Calu3 (cell line): ENCODE measurements at regions not wholly inside any gene's neighbourhood (a gene's known extent, or its start where the extent isn't known, plus 50 kb on each side); places are given as distances from the start of the nearest gene placed in this dataset.

Source experiments
- BruUV-seq: library from RNA; stranded (reverse); fragments of 400-500 nt; replicated peaks from 2 replicates; lab custom pipeline; 2021; lab: Mats Ljungman, UMichigan
- CTCF ChIA-PET: fragments of 300-600 bp; sonication (Branson Sonifier 250); formaldehyde crosslinking; loops from one replicate; lab custom pipeline; 2022; ENCODE audit warnings: antibody characterized with exemption; lab: Charles Lee
- DNase-seq: peaks from one replicate; pipeline ENCODE4 v3.0.0; 2022
- H3K27ac Mint-ChIP-seq: one replicate; pipeline ENCODE4 v1.8.0; 2022; ENCODE audit warnings: mixed read lengths; ENCODE audit not compliant: unreplicated experiment
- H3K27me3 Mint-ChIP-seq: one replicate; pipeline ENCODE4 v1.8.0; 2022; ENCODE audit warnings: mixed read lengths; ENCODE audit not compliant: unreplicated experiment
- H3K36me3 Mint-ChIP-seq: one replicate; pipeline ENCODE4 v1.8.0; 2022; ENCODE audit warnings: mild to moderate bottlenecking, moderate library complexity, mixed read lengths; ENCODE audit not compliant: insufficient read depth, unreplicated experiment
- H3K4me1 Mint-ChIP-seq: one replicate; pipeline ENCODE4 v1.8.0; 2022; ENCODE audit warnings: mild to moderate bottlenecking, low read depth, mixed read lengths; ENCODE audit not compliant: unreplicated experiment
- H3K4me3 Mint-ChIP-seq: one replicate; pipeline ENCODE4 v1.8.0; 2022; ENCODE audit warnings: mild to moderate bottlenecking, low read depth, moderate library complexity, mixed read lengths; ENCODE audit not compliant: unreplicated experiment
- H3K9me3 Mint-ChIP-seq: one replicate; pipeline ENCODE4 v1.8.0; 2022; ENCODE audit warnings: low read depth, mixed read lengths; ENCODE audit not compliant: unreplicated experiment
- intact Hi-C: fragments of 100-400 bp; cut with micrococcal nuclease; formaldehyde crosslinking; loops from one replicate; pipeline ENCODE4 v1.10.0; 2022; ENCODE audit not compliant: unreplicated experiment
- TF ChIP-seq, protein P1 (sequence below): fragments of 200-600 bp; IDR thresholded peaks from one replicate; pipeline ENCODE4 v1.8.0; 2022; ENCODE audit warnings: antibody characterized with exemption; ENCODE audit not compliant: unreplicated experiment

DNA sequence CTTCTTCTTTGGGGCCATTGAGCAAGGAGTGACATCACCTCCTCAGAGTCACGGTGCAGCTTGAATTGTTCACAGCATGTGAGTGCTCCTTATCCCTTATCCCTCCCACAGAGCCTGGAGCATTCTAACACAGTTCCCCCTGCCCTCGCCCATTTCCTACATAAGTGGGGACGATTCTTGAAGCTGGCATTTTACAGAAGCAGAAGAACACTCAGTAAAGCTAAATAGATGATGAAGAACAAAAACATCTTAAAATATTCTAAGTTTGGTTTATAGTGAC, 135.8 kb upstream of the APCDD1 start:
- BruUV-seq = no TSS peak
- no peaks in the 10 kb centered on the region for H3K36me3 Mint-ChIP-seq
- TF ChIP-seq, protein P1, sequence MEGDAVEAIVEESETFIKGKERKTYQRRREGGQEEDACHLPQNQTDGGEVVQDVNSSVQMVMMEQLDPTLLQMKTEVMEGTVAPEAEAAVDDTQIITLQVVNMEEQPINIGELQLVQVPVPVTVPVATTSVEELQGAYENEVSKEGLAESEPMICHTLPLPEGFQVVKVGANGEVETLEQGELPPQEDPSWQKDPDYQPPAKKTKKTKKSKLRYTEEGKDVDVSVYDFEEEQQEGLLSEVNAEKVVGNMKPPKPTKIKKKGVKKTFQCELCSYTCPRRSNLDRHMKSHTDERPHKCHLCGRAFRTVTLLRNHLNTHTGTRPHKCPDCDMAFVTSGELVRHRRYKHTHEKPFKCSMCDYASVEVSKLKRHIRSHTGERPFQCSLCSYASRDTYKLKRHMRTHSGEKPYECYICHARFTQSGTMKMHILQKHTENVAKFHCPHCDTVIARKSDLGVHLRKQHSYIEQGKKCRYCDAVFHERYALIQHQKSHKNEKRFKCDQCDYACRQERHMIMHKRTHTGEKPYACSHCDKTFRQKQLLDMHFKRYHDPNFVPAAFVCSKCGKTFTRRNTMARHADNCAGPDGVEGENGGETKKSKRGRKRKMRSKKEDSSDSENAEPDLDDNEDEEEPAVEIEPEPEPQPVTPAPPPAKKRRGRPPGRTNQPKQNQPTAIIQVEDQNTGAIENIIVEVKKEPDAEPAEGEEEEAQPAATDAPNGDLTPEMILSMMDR = no peak
- no peaks in the 10 kb centered on the region for H3K4me1 Mint-ChIP-seq
- peaks cover 84% of the 10 kb centered on the region for H3K27me3 Mint-ChIP-seq
- CTCF ChIA-PET = interaction anchor here (0.6 kb wide), 1 partner anchor 85 kb away, joined by 3 read pairs; no protein-coding TSS in a partner anchor
- intact Hi-C loops = no loop called here
- H3K4me3 Mint-ChIP-seq = no peak overlapping the region
- no peak overlapping the region for H3K27ac Mint-ChIP-seq
- H3K9me3 Mint-ChIP-seq = no peaks in the 10 kb centered on the region
- no peak for DNase-seq

DNA sequence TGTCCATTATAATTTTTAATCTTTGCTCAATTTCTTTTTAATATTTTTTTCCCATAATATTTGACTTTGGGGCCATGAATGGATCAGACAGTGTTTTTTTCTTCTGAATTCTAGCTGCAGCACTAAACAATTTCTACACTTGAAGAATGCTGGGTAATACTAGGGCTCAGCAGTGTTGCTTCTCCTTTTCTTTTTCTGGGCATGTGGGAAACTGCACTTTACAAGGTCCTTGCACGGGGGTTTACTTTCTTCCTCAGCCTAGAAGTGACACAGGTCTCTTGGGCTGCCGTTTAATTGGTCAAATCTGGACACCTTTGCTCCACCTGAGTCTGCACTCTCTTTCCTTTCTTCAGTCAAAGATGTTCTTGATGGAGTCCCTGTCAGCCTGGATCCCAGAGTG, 135.4 kb upstream of the APCDD1 start:
- H3K4me3 Mint-ChIP-seq = no peak overlapping the region
- H3K9me3 Mint-ChIP-seq = no peaks in the 10 kb centered on the region
- no TSS peak for BruUV-seq
- CTCF ChIA-PET = no interaction called here
- TF ChIP-seq, protein P1 = no peak
- intact Hi-C loops = no loop called here
- H3K36me3 Mint-ChIP-seq = no peaks in the 10 kb centered on the region
- no peaks in the 10 kb centered on the region for H3K4me1 Mint-ChIP-seq
- H3K27me3 Mint-ChIP-seq = peaks cover 84% of the 10 kb centered on the region
- DNase-seq = no peak
- no peak overlapping the region for H3K27ac Mint-ChIP-seq

DNA sequence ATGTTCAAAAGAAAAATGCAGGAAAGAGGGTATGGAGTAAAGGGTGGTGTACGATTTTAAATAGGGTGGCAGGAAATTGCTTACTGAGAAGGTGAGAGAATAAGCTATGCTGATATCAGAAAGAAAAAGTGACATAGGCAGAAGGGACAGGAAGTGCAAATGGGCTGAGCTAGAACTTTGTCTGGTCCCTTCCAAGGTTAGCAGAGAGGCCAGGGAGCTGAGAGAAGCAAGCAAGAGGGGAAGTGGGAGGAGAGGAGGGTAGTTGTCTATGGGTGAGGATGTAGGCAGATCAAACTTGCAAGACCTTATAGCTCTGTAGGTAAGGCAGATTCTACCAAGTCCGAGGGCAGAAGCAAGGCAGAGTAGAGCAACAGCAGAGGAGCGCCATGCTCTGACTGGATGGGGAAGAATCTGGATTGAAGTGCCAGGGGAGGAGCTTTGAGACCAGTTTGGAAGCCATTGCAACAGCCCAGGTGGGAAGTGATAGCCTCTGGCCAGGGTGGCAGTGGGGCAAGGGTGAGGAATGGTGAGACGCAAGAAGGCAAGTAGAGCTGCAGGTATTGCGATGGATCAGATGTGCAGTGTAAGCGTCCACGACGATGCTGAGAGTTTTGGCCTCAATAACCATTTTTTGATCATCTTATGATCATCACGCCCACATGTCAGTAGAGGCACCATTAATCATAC, 134.4 kb upstream of the APCDD1 start:
- no peak for DNase-seq
- Mint-ChIP-seq H3K4me3 (no peak overlapping the region), H3K9me3 (no peaks in the 10 kb centered on the region), H3K4me1 (no peaks in the 10 kb centered on the region), H3K36me3 (no peaks in the 10 kb centered on the region), H3K27me3 (peaks cover 78% of the 10 kb centered on the region), H3K27ac (no peak overlapping the region)
- intact Hi-C loops = no loop called here
- no TSS peak for BruUV-seq
- CTCF ChIA-PET = no interaction called here
- TF ChIP-seq, protein P1 = no peak

DNA sequence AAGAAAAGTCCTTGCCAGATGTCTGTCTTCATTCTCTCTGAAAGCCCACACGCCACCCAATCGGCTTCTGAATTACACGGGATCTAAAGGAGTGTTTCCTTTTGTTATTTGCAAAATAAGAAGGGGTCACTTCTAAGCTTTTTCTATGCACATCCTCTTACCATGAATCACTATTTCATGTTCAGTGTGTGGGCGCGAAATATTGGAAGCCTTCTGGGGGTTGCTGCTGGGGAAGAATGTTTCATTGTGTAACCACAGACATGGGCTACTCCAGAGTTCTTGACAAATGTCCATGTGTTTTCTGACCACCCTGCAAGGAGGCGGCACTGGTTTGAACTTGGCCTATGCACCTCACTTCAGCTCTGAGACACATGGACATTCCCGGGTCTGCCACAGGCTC, 133.6 kb upstream of the APCDD1 start:
- Mint-ChIP-seq H3K36me3 (no peaks in the 10 kb centered on the region), H3K4me1 (no peaks in the 10 kb centered on the region), H3K27ac (no peak overlapping the region), H3K9me3 (no peaks in the 10 kb centered on the region), H3K4me3 (no peak overlapping the region), H3K27me3 (peaks cover 71% of the 10 kb centered on the region)
- no TSS peak for BruUV-seq
- TF ChIP-seq, protein P1 = no peak
- CTCF ChIA-PET = no interaction called here
- intact Hi-C loops = no loop called here
- no peak for DNase-seq
